K562 (cell line): ENCODE measurements at regions not wholly inside any gene's neighbourhood (a gene's known extent, or its start where the extent isn't known, plus 50 kb on each side); places are given as distances from the start of the nearest gene placed in this dataset.

Experiments
- CHCHD3 ChIP-seq: fragments of 250-450 bp; sonication (Bioruptor Pico); IDR thresholded peaks from 2 replicates; pipeline ENCODE4 v2.1.2; 2022; ENCODE audit warnings: mild to moderate bottlenecking
- CREB1 ChIP-seq, 2 experiments: sonication (generic) in 1 of 2; formaldehyde crosslinking in 1 of 2; IDR thresholded peaks; 2 replicates each; pipeline versions ENCODE4 v1.6.1 to v1.8.0; 2012 to 2022; ENCODE audit warnings: inconsistent platforms in 1 of 2, mild to moderate bottlenecking in 1 of 2, missing genetic modification reagents in 1 of 2, moderate library complexity in 1 of 2
- FIP1L1 ChIP-seq: fragments of 200-400 bp; formaldehyde crosslinking; IDR thresholded peaks from 2 replicates; pipeline ENCODE4 v1.6.1; 2018; ENCODE audit warnings: mild to moderate bottlenecking, low read depth, low read length; ENCODE audit not compliant: poor library complexity, severe bottlenecking
- GABPA ChIP-seq: fragments of 200-800 bp; sonication (Bioruptor generic); conservative IDR thresholded peaks from 2 replicates; pipeline ENCODE4 v1.6.1; 2016; ENCODE audit warnings: low read depth, missing genetic modification characterization, missing compliant biosample characterization
- NFYB ChIP-seq: IDR thresholded peaks from 2 replicates; pipeline ENCODE4 v1.6.1; 2011; ENCODE audit warnings: mild to moderate bottlenecking, moderate library complexity; ENCODE audit not compliant: insufficient read length; ENCODE audit errors: extremely low read depth
- RAD21 ChIP-seq, 2 experiments: fragments of 250-450 bp in 1 of 2; fragments of 450-650 bp in 1 of 2; sonication (Bioruptor Pico) in 1 of 2; formaldehyde crosslinking in 1 of 2; IDR thresholded peaks in 1 of 2; conservative IDR thresholded peaks in 1 of 2; 2 replicates each; pipeline versions ENCODE4 v1.4.0 to v1.8.0; 2020 to 2022; ENCODE audit warnings: mild to moderate bottlenecking in 2 of 2, moderate library complexity in 1 of 2
- SIN3B ChIP-seq: fragments of 450-650 bp; IDR thresholded peaks from 2 replicates; pipeline ENCODE4 v1.6.1; 2017; ENCODE audit warnings: low read depth, mild to moderate bottlenecking, moderate library complexity
- ZEB2 ChIP-seq: fragments of 450-650 bp; IDR thresholded peaks from 2 replicates; pipeline ENCODE4 v1.6.1; 2016
- ZNF133 ChIP-seq: fragments of 250-450 bp; sonication (Bioruptor Pico); IDR thresholded peaks from 2 replicates; pipeline ENCODE4 v1.4.0; 2020; ENCODE audit warnings: mild to moderate bottlenecking
- ZNF175 ChIP-seq: fragments of 200-800 bp; sonication (Bioruptor generic); IDR thresholded peaks from 2 replicates; pipeline ENCODE4 v1.6.1; 2016; ENCODE audit warnings: low read depth, mild to moderate bottlenecking, missing genetic modification characterization, missing compliant biosample characterization
- TF ChIP-seq, protein P1 (sequence below): fragments of 250-450 bp; sonication (Bioruptor Pico); IDR thresholded peaks from 2 replicates; pipeline ENCODE4 v1.5.1; 2021; ENCODE audit warnings: mild to moderate bottlenecking

DNA sequence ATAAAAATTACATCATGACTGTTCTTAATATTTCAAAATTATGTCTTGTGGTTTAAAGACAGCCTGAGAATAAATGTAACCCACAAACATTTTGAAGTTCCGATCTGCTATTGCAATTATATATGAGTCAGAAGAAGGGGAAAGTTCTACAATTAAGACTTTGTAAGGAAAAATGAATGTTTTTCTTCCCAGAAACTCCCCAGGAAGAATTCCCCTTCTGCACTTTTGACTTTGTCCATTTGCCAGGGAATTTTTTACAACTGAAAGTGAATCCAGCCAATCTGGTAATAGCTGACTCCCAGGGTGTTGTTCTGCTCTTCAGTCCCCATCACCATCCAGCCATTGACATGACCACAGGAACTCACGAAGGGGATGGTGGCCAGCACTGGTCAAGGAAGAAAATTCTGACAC, 61.6 kb upstream of the NOCT start:
- TF ChIP-seq GABPA (tag), result no peak
- no peak for TF ChIP-seq CREB1 (IDR thresholded peaks at IDR 0.05)
- no peak for TF ChIP-seq CREB1 (CRISPR knock-in tag; IDR thresholded peaks at IDR 0.05)
- TF ChIP-seq, protein P1, sequence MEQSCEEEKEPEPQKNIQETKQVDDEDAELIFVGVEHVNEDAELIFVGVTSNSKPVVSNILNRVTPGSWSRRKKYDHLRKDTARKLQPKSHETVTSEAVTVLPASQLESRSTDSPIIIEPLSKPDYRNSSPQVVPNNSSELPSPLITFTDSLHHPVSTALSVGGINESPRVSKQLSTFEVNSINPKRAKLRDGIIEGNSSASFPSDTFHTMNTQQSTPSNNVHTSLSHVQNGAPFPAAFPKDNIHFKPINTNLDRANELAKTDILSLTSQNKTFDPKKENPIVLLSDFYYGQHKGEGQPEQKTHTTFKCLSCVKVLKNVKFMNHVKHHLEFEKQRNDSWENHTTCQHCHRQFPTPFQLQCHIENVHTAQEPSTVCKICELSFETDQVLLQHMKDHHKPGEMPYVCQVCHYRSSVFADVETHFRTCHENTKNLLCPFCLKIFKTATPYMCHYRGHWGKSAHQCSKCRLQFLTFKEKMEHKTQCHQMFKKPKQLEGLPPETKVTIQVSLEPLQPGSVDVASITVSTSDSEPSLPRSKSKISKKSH, result no peak
- no peak for TF ChIP-seq ZEB2
- no peak for TF ChIP-seq ZNF133 (CRISPR knock-in tag)
- TF ChIP-seq SIN3B, result no peak
- no peak for TF ChIP-seq NFYB
- no peak for TF ChIP-seq CHCHD3 (CRISPR knock-in tag)
- TF ChIP-seq FIP1L1, result no peak
- TF ChIP-seq RAD21 (CRISPR knock-in tag; conservative IDR thresholded peaks at IDR 0.05 in 1 of 2, IDR thresholded peaks at IDR 0.05 in 1 of 2), result no peak
- TF ChIP-seq ZNF175 (CRISPR knock-in tag), result no peak
